ENCODE measurements at regions not wholly inside any gene's neighbourhood (a gene's known extent, or its start where the extent isn't known, plus 50 kb on each side); places are given as distances from the start of the nearest gene placed in this dataset.

GRCh38 chr5:174383210-174384167 is 338.0 kb downstream of the NSG2 start:
- no peak for DNase-seq
- Mint-ChIP-seq H3K4me3 (no peak overlapping the region), H3K27me3 (peaks cover 27% of the 10 kb centered on the region), H3K4me1 (no peaks in the 10 kb centered on the region), H3K9me3 (no peaks in the 10 kb centered on the region), H3K36me3 (no peaks in the 10 kb centered on the region), H3K27ac (no peak overlapping the region)

- no peaks in the 10 kb centered on the region for H3K36me3 Mint-ChIP-seq
- no peak overlapping the region for H3K27ac Mint-ChIP-seq
- no peaks in the 10 kb centered on the region for H3K4me1 Mint-ChIP-seq
- no peaks in the 10 kb centered on the region for H3K9me3 Mint-ChIP-seq
- peaks cover 27% of the 10 kb centered on the region for H3K27me3 Mint-ChIP-seq
- no peak for DNase-seq
- no peak overlapping the region for H3K4me3 Mint-ChIP-seq
These were observed 339.0 kb downstream of the NSG2 start for GRCh38 chr5:174384509-174384947.

GRCh38 chr5:174386306-174386705 is 338.1 kb upstream of the MSX2 start:
- Mint-ChIP-seq H3K9me3 (no peaks in the 10 kb centered on the region), H3K4me1 (no peaks in the 10 kb centered on the region), H3K4me3 (no peak overlapping the region), H3K36me3 (no peaks in the 10 kb centered on the region), H3K27ac (no peak overlapping the region), H3K27me3 (peaks cover 24% of the 10 kb centered on the region)
- DNase-seq, result no peak

- Mint-ChIP-seq H3K36me3 (no peaks in the 10 kb centered on the region), H3K27me3 (peaks cover 24% of the 10 kb centered on the region), H3K9me3 (no peaks in the 10 kb centered on the region), H3K27ac (no peak overlapping the region), H3K4me3 (no peak overlapping the region), H3K4me1 (no peaks in the 10 kb centered on the region)
- no peak for DNase-seq
These were observed 337.5 kb upstream of the MSX2 start for GRCh38 chr5:174386846-174387245.

GRCh38 chr5:174387448-174387847 is 336.9 kb upstream of the MSX2 start:
- H3K9me3 Mint-ChIP-seq, result no peaks in the 10 kb centered on the region
- H3K27ac Mint-ChIP-seq, result no peak overlapping the region
- DNase-seq, result no peak
- no peak overlapping the region for H3K4me3 Mint-ChIP-seq
- no peaks in the 10 kb centered on the region for H3K36me3 Mint-ChIP-seq
- H3K27me3 Mint-ChIP-seq, result peaks cover 24% of the 10 kb centered on the region
- no peaks in the 10 kb centered on the region for H3K4me1 Mint-ChIP-seq

GRCh38 chr5:174392892-174393291 is 331.5 kb upstream of the MSX2 start:
- Mint-ChIP-seq H3K27ac (no peak overlapping the region), H3K4me1 (no peaks in the 10 kb centered on the region), H3K4me3 (no peak overlapping the region), H3K9me3 (no peaks in the 10 kb centered on the region), H3K36me3 (no peaks in the 10 kb centered on the region), H3K27me3 (peaks cover 6% of the 10 kb centered on the region)
- no peak for DNase-seq

GRCh38 chr5:174396541-174396940 is 327.8 kb upstream of the MSX2 start:
- DNase-seq, result no peak
- Mint-ChIP-seq H3K27ac (no peak overlapping the region), H3K4me3 (no peak overlapping the region), H3K9me3 (no peaks in the 10 kb centered on the region), H3K27me3 (peaks cover 11% of the 10 kb centered on the region), H3K36me3 (no peaks in the 10 kb centered on the region), H3K4me1 (no peaks in the 10 kb centered on the region)

GRCh38 chr5:174397206-174397605 is 327.2 kb upstream of the MSX2 start:
- H3K9me3 Mint-ChIP-seq, result no peaks in the 10 kb centered on the region
- no peaks in the 10 kb centered on the region for H3K36me3 Mint-ChIP-seq
- no peak overlapping the region for H3K4me3 Mint-ChIP-seq
- no peaks in the 10 kb centered on the region for H3K4me1 Mint-ChIP-seq
- no peak overlapping the region for H3K27ac Mint-ChIP-seq
- peaks cover 11% of the 10 kb centered on the region for H3K27me3 Mint-ChIP-seq
- DNase-seq, result no peak

GRCh38 chr5:174398171-174398570 is 326.2 kb upstream of the MSX2 start:
- H3K36me3 Mint-ChIP-seq, result no peaks in the 10 kb centered on the region
- no peaks in the 10 kb centered on the region for H3K9me3 Mint-ChIP-seq
- H3K27me3 Mint-ChIP-seq, result peaks cover 16% of the 10 kb centered on the region
- DNase-seq, result no peak
- H3K4me3 Mint-ChIP-seq, result no peak overlapping the region
- H3K4me1 Mint-ChIP-seq, result no peaks in the 10 kb centered on the region
- no peak overlapping the region for H3K27ac Mint-ChIP-seq

GRCh38 chr5:174399411-174399810 is 325.0 kb upstream of the MSX2 start:
- no peak overlapping the region for H3K27ac Mint-ChIP-seq
- H3K4me1 Mint-ChIP-seq, result no peaks in the 10 kb centered on the region
- no peak overlapping the region for H3K4me3 Mint-ChIP-seq
- DNase-seq, result no peak
- no peaks in the 10 kb centered on the region for H3K9me3 Mint-ChIP-seq
- no peaks in the 10 kb centered on the region for H3K36me3 Mint-ChIP-seq
- peaks cover 12% of the 10 kb centered on the region for H3K27me3 Mint-ChIP-seq

GRCh38 chr5:174400461-174400860 is 323.9 kb upstream of the MSX2 start:
- no peaks in the 10 kb centered on the region for H3K4me1 Mint-ChIP-seq
- DNase-seq, result no peak
- H3K4me3 Mint-ChIP-seq, result no peak overlapping the region
- no peak overlapping the region for H3K27ac Mint-ChIP-seq
- no peaks in the 10 kb centered on the region for H3K9me3 Mint-ChIP-seq
- H3K36me3 Mint-ChIP-seq, result no peaks in the 10 kb centered on the region
- peaks cover 18% of the 10 kb centered on the region for H3K27me3 Mint-ChIP-seq

- H3K27me3 Mint-ChIP-seq, result peaks cover 18% of the 10 kb centered on the region
- H3K36me3 Mint-ChIP-seq, result no peaks in the 10 kb centered on the region
- no peaks in the 10 kb centered on the region for H3K4me1 Mint-ChIP-seq
- no peaks in the 10 kb centered on the region for H3K9me3 Mint-ChIP-seq
- DNase-seq, result no peak
- no peak overlapping the region for H3K4me3 Mint-ChIP-seq
- no peak overlapping the region for H3K27ac Mint-ChIP-seq
These were observed 322.6 kb upstream of the MSX2 start for GRCh38 chr5:174401793-174402192.

GRCh38 chr5:174402222-174402812 is 322.1 kb upstream of the MSX2 start:
- Mint-ChIP-seq H3K4me3 (no peak overlapping the region), H3K9me3 (no peaks in the 10 kb centered on the region), H3K27me3 (peaks cover 19% of the 10 kb centered on the region), H3K4me1 (no peaks in the 10 kb centered on the region), H3K27ac (no peak overlapping the region), H3K36me3 (no peaks in the 10 kb centered on the region)
- DNase-seq, result no peak

GRCh38 chr5:174404848-174405247 is 319.5 kb upstream of the MSX2 start:
- DNase-seq, result no peak
- no peak overlapping the region for H3K27ac Mint-ChIP-seq
- H3K36me3 Mint-ChIP-seq, result no peaks in the 10 kb centered on the region
- H3K4me3 Mint-ChIP-seq, result no peak overlapping the region
- H3K27me3 Mint-ChIP-seq, result peaks cover 35% of the 10 kb centered on the region
- no peaks in the 10 kb centered on the region for H3K4me1 Mint-ChIP-seq
- H3K9me3 Mint-ChIP-seq, result peaks cover 3% of the 10 kb centered on the region

GRCh38 chr5:174409070-174409469 is 315.3 kb upstream of the MSX2 start:
- H3K36me3 Mint-ChIP-seq, result no peaks in the 10 kb centered on the region
- H3K4me3 Mint-ChIP-seq, result no peak overlapping the region
- no peaks in the 10 kb centered on the region for H3K4me1 Mint-ChIP-seq
- no peak overlapping the region for H3K27ac Mint-ChIP-seq
- H3K27me3 Mint-ChIP-seq, result peaks cover 33% of the 10 kb centered on the region
- DNase-seq, result no peak
- peaks cover 3% of the 10 kb centered on the region for H3K9me3 Mint-ChIP-seq

GRCh38 chr5:174409971-174410370 is 314.4 kb upstream of the MSX2 start:
- Mint-ChIP-seq H3K4me1 (no peaks in the 10 kb centered on the region), H3K36me3 (no peaks in the 10 kb centered on the region), H3K27me3 (peaks cover 30% of the 10 kb centered on the region), H3K9me3 (peaks cover 3% of the 10 kb centered on the region), H3K27ac (no peak overlapping the region), H3K4me3 (no peak overlapping the region)
- no peak for DNase-seq

Data from activated naive CD8-positive, alpha-beta T cell treated with anti-CD3 and anti-CD28 coated beads for 36 hours (primary cell).